Esophagus muscularis mucosa (tissue), 4 donors: ENCODE measurements at regions not wholly inside any gene's neighbourhood (a gene's known extent, or its start where the extent isn't known, plus 50 kb on each side); places are given as distances from the start of the nearest gene placed in this dataset.

Source experiments
- DNase-seq: peaks from one replicate; pipeline ENCODE4 v3.0.0-alpha.2; 2017; ENCODE audit errors: extremely low spot score
- H3K27ac ChIP-seq, 4 donors: fragments of 200-600 bp; sonication (generic); replicated peaks in 1 of 4; 1 replicate in 3 of 4; 2 replicates in 1 of 4; pipeline ENCODE4 v1.5.1; 2016 to 2019; ENCODE audit warnings: mild to moderate bottlenecking in 1 of 4
- H3K27me3 ChIP-seq, 4 donors: fragments of 200-600 bp; sonication (generic); one replicate each; pipeline versions ENCODE4 v1.5.1 to v1.6.0; 2016 to 2019
- H3K36me3 ChIP-seq, 4 donors: fragments of 200-600 bp; sonication (generic); one replicate each; pipeline ENCODE4 v1.5.1; 2016 to 2019
- H3K4me1 ChIP-seq, 4 donors: fragments of 200-600 bp; sonication (generic); one replicate each; pipeline ENCODE4 v1.5.1; 2016 to 2019
- H3K4me3 ChIP-seq, 4 donors: fragments of 200-600 bp; sonication (generic); 1 replicate in 2 of 4; 2 replicates in 2 of 4; pipeline ENCODE4 v1.5.1; 2016 to 2019; ENCODE audit warnings: mild to moderate bottlenecking in 4 of 4, moderate library complexity in 1 of 4
- H3K9me3 ChIP-seq, 4 donors: fragments of 200-600 bp; sonication (generic); 1 replicate in 3 of 4; 2 replicates in 1 of 4; pipeline ENCODE4 v1.5.1; 2016 to 2019
- CTCF ChIP-seq, 3 experiments: fragments of 200-600 bp in 2 of 3; fragments of 450-650 bp in 1 of 3; sonication (generic) in 2 of 3; IDR thresholded peaks; one replicate each; pipeline ENCODE4 v1.5.1; 2017 to 2019; ENCODE audit warnings: antibody characterized with exemption in 3 of 3, mild to moderate bottlenecking in 2 of 3, moderate library complexity in 1 of 3
- EP300 ChIP-seq: sonication (generic); formaldehyde crosslinking; IDR thresholded peaks from one replicate; pipeline ENCODE4 v1.6.1; 2017; ENCODE audit warnings: antibody characterized with exemption
- POLR2A ChIP-seq: fragments of 450-650 bp; IDR thresholded peaks from one replicate; pipeline ENCODE4 v1.6.1; 2017; ENCODE audit warnings: antibody characterized with exemption, moderate library complexity, mild to moderate bottlenecking, low read depth
- POLR2AphosphoS5 ChIP-seq, 2 donors: sonication (generic); formaldehyde crosslinking; IDR thresholded peaks; one replicate each; pipeline ENCODE4 v1.6.1; 2017; ENCODE audit warnings: antibody characterized with exemption in 2 of 2
- WGBS: methylation state at CpG from one replicate; pipeline ENCODE4 v1.1.5; 2018; 5-methylcytosine and 5-hydroxymethylcytosine counted together
- intact Hi-C: fragments of 100-400 bp; cut with DNase I; formaldehyde crosslinking; loops from one replicate; pipeline ENCODE4 v1.15.1; 2023

GRCh38 chr22:22979954-22980353, 90.4 kb upstream of the GNAZ start:
- TF ChIP-seq CTCF (IDR thresholded peaks at IDR 0.05) = no peak
- TF ChIP-seq POLR2A = no peak
- TF ChIP-seq EP300 = no peak
- no peak for TF ChIP-seq POLR2AphosphoS5 (IDR thresholded peaks at IDR 0.05)
- H3K27me3 ChIP-seq = no peaks in the 10 kb centered on the region
- H3K36me3 ChIP-seq = no peaks in the 10 kb centered on the region
- no peak for DNase-seq
- H3K27ac ChIP-seq = no peak overlapping the region
- H3K9me3 ChIP-seq = peaks cover 0 to 12% (median 2%) of the 10 kb centered on the region in 4 donors
- no peak overlapping the region for H3K4me3 ChIP-seq
- no peaks in the 10 kb centered on the region for H3K4me1 ChIP-seq
- WGBS = 96% methylated on average over 1 of the region's 1 CpG
- intact Hi-C loops = no loop called here

GRCh38 chr22:22981670-22982571, 88.4 kb upstream of the GNAZ start:
- TF ChIP-seq EP300 = no peak
- TF ChIP-seq CTCF (IDR thresholded peaks at IDR 0.05) = no peak
- no peak for TF ChIP-seq POLR2A
- TF ChIP-seq POLR2AphosphoS5 (IDR thresholded peaks at IDR 0.05) = no peak
- WGBS = 95% methylated on average over 3 of the region's 3 CpGs
- intact Hi-C loops = no loop called here

DNA sequence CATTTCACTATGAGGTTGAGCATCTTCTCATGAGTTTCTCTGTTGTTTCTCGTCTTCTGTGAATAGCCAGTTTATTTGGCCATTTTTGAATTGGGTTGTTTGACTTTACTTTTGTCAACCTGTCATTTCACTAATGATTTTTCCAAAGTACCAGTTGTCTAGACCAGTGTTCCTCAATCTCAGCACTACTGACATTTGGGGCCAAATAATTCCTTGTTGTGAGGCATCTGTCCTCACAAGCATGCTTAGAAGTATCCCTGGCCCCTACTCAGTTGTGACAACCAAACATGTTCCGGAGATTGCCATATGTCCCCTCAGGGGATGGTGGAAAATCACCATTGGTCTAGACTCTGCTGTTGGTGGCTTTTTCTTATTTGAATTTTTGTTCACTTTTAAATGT, 87.7 kb upstream of the GNAZ start:
- intact Hi-C loops = no loop called here
- H3K4me1 ChIP-seq = no peaks in the 10 kb centered on the region
- no peak for DNase-seq
- no peaks in the 10 kb centered on the region for H3K36me3 ChIP-seq
- H3K27ac ChIP-seq = no peak overlapping the region
- peaks cover 0 to 12% (median 2%) of the 10 kb centered on the region in 4 donors for H3K9me3 ChIP-seq
- H3K4me3 ChIP-seq = no peak overlapping the region
- TF ChIP-seq EP300 (no peak), POLR2AphosphoS5 (IDR thresholded peaks at IDR 0.05) (no peak), POLR2A (no peak), CTCF (IDR thresholded peaks at IDR 0.05) (no peak)
- H3K27me3 ChIP-seq = peaks cover 0 to 4% (median 0%) of the 10 kb centered on the region in 4 donors
- WGBS = 71% methylated on average over 2 of the region's 2 CpGs

More at GRCh38 chr22:22981670-22982571, 88.4 kb upstream of the GNAZ start:
- Histone ChIP-seq H3K27me3 (peaks cover 0 to 4% (median 0%) of the 10 kb centered on the region in 4 donors), H3K27ac (no peak overlapping the region), H3K4me1 (no peaks in the 10 kb centered on the region), H3K36me3 (no peaks in the 10 kb centered on the region), H3K9me3 (peaks cover 0 to 12% (median 2%) of the 10 kb centered on the region in 4 donors), H3K4me3 (no peak overlapping the region)
- no peak for DNase-seq

- Histone ChIP-seq H3K4me1 (no peaks in the 10 kb centered on the region), H3K27ac (no peak overlapping the region), H3K36me3 (no peaks in the 10 kb centered on the region), H3K9me3 (peaks cover 0 to 12% (median 2%) of the 10 kb centered on the region in 4 donors), H3K27me3 (peaks cover 0 to 4% (median 0%) of the 10 kb centered on the region in 4 donors), H3K4me3 (no peak overlapping the region)
- no peak for TF ChIP-seq POLR2AphosphoS5 (IDR thresholded peaks at IDR 0.05)
- TF ChIP-seq POLR2A = no peak
- no peak for TF ChIP-seq CTCF (IDR thresholded peaks at IDR 0.05)
- TF ChIP-seq EP300 = no peak
- DNase-seq = no peak
- 94% methylated on average over 2 of the region's 2 CpGs for WGBS
- intact Hi-C loops = no loop called here
Observed at GRCh38 chr22:22983123-22983522, 87.2 kb upstream of the GNAZ start.
